OCI-M2 (cell line): ENCODE measurements at regions not wholly inside any gene's neighbourhood (a gene's known extent, or its start where the extent isn't known, plus 50 kb on each side); places are given as distances from the start of the nearest gene placed in this dataset.

Experiments used
- DNase-seq: peaks from one replicate; lab custom pipeline; 2025; ENCODE audit not compliant: unreplicated experiment; lab: John Stamatoyannopoulos, UW

DNA sequence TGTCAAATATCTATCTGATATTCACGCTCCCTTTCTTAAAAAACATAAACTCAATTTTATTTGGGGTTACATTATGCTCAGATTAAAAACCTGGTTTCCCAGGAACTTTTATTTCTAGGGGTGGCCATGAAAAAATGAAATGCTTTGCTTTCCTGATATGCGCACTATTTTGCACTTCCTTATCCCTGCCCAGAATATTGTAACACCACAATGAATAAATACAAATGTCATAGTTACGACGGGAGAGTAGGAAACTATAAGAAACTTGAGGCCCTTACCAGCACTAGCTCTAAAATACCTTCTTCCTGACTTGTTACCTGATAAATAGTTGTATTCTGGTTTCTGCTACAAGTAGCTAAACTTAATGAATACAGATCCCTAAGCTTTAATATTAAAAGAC lies 475.6 kb upstream of the CWC22 start:
- no peak for DNase-seq

- DNase-seq = no peak
Measured at GRCh38 chr2:180481998-180482397, 474.9 kb upstream of the CWC22 start.

GRCh38 chr2:180478883-180479282 lies 471.8 kb upstream of the CWC22 start:
- DNase-seq = no peak

GRCh38 chr2:180474716-180475115 lies 467.6 kb upstream of the CWC22 start:
- DNase-seq = no peak

GRCh38 chr2:180473456-180473855 lies 466.4 kb upstream of the CWC22 start:
- DNase-seq = no peak

DNA sequence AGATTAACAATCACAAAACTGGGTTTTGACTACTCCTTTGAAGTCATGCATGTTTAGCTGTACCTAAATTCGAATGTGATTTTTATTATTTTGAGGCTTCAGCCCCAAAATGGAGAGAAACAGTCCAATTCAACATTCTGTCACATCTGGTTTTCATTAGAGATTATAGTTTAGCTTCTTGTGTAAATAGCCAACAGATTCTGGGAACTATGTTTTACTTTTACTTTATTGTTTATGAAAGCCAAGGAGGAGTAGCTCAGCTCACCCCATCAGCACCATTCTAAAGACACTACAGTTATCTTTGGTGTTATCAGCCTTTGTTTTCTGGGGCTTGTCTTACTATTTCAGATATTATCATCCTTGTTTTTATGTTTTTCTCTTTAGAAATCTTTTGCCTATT lies 465.0 kb upstream of the CWC22 start:
- no peak for DNase-seq

DNA sequence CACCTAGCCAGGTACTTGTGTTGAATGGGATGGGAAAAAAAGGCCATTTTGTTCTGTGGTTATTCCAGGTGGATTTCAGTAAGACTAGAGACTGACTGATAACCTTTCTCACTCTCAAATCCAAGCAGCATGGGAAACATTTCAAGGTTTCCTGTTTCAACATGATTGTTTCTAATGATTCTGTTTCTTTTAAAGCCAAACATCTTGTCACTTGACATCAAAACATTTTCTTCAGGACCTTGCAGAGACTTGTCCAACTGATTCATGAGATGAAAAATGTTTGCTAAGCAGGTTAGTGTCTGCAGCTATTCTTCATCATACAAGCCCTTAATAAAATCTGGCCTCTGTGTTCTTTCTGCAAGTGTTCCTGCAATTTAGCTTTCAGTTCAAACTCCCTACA lies 456.5 kb upstream of the CWC22 start:
- no peak for DNase-seq

DNA sequence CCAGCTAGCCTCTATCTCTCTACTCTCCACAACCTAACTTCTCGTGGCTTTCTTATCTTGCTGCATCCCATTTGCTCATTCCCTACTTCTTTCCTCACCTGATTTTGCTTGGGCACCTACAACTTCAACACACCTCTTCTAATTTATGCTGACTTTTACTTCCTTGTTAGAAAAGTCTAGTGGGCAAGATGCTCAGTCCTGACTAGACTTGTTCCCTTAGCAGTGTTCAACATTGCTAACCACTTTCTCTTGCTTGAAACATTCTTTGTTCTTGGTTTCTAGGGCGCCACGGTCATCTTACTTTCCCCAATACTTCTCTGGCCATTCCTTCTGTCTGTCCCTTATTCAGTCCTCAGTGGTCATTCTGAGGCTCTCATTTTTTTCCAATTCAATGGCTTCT lies 454.7 kb upstream of the CWC22 start:
- no peak for DNase-seq

- no peak for DNase-seq
Measured at GRCh38 chr2:180456801-180457200, 449.7 kb upstream of the CWC22 start.

DNA sequence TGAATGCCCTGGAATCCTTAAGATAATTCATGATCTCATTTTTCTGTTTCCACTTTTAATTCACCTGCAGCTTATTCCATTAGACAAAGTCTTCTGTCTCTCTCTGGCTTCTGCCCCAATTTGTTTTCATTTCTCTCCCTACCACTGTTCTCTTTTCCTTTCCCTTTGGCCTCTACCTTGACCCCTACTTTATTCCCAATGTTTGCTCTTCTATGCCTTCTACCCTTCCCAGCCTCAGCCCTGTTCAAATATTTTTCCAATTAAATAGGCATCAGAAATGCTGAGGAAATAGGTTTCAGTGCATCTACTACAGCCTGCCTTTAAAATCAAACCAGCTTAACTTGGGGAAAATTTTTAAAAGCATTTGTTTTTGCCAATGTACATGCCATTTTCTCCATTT lies 443.7 kb upstream of the CWC22 start:
- no peak for DNase-seq

GRCh38 chr2:180449171-180449915 lies 442.2 kb upstream of the CWC22 start:
- DNase-seq = no peak

GRCh38 chr2:180446492-180446891 lies 439.4 kb upstream of the CWC22 start:
- DNase-seq = no peak

DNA sequence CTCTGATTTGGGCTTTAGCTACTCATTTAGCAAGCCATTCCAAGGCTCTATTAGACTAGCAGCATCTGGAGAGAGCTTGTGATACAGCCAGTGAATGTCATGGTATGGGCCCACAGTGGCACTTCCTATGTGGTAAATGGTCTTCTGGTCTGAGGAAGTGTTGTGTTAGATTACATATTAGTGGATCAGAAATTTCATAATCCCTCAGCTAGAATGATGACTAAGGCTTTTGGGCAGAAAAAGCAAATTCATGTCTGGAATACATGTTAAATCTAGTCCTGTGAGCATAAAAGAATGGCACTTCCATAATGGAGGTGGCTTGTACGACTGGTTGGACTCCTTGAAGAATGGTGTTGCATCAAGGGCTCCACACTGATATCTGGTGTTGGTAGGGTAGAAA lies 436.8 kb upstream of the CWC22 start:
- no peak for DNase-seq

GRCh38 chr2:180442860-180443644 lies 436.0 kb upstream of the CWC22 start:
- DNase-seq = no peak

DNA sequence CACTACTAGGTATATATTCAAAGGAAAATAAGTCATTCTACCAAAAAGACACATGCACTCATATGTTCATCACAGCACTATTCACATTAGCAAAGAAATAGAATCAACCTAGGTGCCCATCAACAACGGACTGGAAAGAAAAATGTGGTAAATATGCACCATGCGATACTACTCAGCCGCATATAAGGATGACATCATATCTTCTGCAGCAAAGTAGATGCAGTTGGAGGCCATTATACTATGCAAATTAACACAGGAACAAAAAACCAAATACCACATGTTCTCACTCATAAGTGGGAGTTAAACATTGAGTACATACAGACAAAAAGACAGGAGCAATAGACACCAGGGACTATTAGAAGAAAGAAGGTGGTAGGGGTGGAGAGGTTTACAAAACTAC lies 412.1 kb upstream of the CWC22 start:
- no peak for DNase-seq

DNA sequence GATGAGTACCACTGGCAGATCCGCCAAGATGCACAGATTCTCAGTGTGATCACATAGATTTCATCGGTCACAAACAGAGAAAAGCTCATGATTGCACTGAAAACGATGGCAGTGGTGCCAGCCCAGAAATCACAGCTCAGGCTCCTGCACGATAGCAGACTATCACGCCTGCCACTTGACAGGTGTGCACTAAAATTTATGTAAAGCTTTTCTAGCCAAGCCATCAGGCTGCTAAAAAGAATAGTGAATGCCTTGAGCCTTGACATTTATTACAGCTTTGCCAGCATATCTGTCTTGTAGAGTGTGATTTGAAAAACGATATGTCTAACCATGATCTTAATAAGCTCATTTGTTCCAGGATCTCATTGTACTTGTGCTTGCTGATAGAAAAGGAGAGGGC lies 409.5 kb upstream of the CWC22 start:
- DNase-seq = no peak

DNA sequence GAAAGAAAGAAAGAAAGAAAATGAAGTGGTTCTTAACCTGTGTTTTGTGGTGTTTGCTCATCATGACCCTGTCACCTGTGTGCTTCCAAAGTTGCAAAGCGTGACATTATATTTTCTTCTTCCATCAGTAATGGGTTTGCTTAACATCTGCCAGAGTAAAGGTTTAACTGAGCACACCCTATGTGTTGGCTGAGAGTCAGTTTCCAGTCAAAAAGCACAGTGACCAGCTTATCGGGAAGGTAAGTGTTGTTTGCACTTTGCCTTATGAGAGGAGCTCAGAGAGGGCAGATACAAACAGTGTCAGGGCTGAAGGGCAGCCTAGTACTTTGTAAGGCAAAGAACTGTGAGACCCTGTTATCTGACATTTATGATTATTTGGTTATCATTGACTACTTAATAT lies 406.2 kb upstream of the CWC22 start:
- DNase-seq = no peak

DNA sequence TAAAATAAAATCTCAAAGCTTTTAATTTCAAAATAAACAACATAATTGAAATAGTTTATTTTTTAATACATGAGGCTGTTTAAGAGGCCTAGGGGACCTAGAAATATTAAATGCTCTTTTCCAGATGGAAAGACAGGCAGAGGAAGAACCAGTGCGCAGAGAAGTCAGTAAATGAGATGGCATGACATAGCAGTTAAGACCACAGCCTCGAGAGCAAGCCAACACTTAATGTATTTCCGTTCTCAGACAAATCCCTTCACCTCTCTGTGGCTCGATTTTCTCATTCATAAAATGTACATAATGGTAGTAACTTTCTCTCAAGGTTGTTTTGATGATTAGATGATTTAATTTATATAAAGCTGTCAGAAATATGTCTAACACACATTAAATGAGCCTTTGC lies 405.1 kb upstream of the CWC22 start:
- no peak for DNase-seq

- DNase-seq = no peak
Measured at GRCh38 chr2:180411661-180412060, 404.6 kb upstream of the CWC22 start.

GRCh38 chr2:180406687-180407086 lies 399.6 kb upstream of the CWC22 start:
- no peak for DNase-seq

DNA sequence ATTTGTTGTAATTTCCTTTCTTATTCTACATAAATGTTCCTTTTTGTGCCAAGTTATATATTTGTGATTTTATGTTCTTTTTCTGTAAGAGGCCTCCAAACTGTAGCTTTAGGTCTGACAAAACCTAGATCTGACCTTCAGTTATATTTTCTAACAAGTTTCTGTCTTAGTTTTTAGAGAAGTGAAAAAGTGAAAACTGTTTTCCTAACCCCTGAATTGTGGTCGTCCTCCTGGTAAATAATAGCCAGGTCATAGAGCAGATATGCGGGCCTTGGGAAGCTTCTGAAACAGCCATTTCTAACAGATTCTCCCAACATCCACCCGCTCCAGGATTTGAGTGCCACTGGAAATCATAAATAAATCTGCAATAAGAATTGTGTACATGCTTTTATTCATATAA lies 398.4 kb upstream of the CWC22 start:
- no peak for DNase-seq

- DNase-seq = no peak
Measured at GRCh38 chr2:180394305-180394704, 387.2 kb upstream of the CWC22 start.
